Lung (tissue), 11 donors: ENCODE measurements at regions not wholly inside any gene's neighbourhood (a gene's known extent, or its start where the extent isn't known, plus 50 kb on each side); places are given as distances from the start of the nearest gene placed in this dataset.
"Not testable (repeated sequence)": the region's sequence is repeated elsewhere in the genome, so short reads cannot be mapped to it uniquely, and the experiment has no call there.

Source experiments
- ATAC-seq: fragments of 200-7000 bp; cut with Tn5 transposase; one replicate; pipeline ENCODE4 v1.9.1; 2020; ENCODE audit warnings: moderate number of reproducible peaks; ENCODE audit not compliant: insufficient read depth, low FRiP score
- DNase-seq, 3 donors: peaks; one replicate each; pipeline ENCODE4 v3.0.0-alpha.2; 2013 to 2017
- H3K27ac ChIP-seq, 2 donors: one replicate each; pipeline ENCODE4 v1.5.1; 2013; ENCODE audit warnings: mild to moderate bottlenecking in 2 of 2, moderate library complexity in 2 of 2, control low read depth in 1 of 2, inconsistent platforms in 1 of 2, low read depth in 1 of 2, low read length in 1 of 2
- H3K27me3 ChIP-seq, 3 donors: one replicate each; pipeline ENCODE4 v1.5.1; 2013; ENCODE audit warnings: low read length in 2 of 3; ENCODE audit not compliant: control insufficient read depth in 3 of 3, insufficient read depth in 3 of 3
- H3K36me3 ChIP-seq, 4 donors: one replicate each; pipeline ENCODE4 v1.5.1; 2013; ENCODE audit warnings: low read length in 4 of 4, mild to moderate bottlenecking in 1 of 4, moderate library complexity in 1 of 4; ENCODE audit not compliant: control insufficient read depth in 4 of 4, insufficient read depth in 4 of 4
- H3K4me1 ChIP-seq, 5 donors: one replicate each; pipeline ENCODE4 v1.5.1; 2013; ENCODE audit warnings: low read length in 5 of 5, mild to moderate bottlenecking in 2 of 5, moderate library complexity in 1 of 5; ENCODE audit not compliant: control insufficient read depth in 5 of 5, insufficient read depth in 5 of 5
- H3K4me3 ChIP-seq: one replicate; pipeline ENCODE4 v1.5.1; 2013; ENCODE audit warnings: mild to moderate bottlenecking, control low read depth, moderate library complexity
- H3K9ac ChIP-seq, 2 donors: one replicate each; pipeline ENCODE4 v1.5.1; 2013; ENCODE audit warnings: low read length in 2 of 2, control low read depth in 1 of 2; ENCODE audit not compliant: insufficient read depth in 1 of 2
- H3K9me3 ChIP-seq, 4 donors: one replicate each; pipeline ENCODE4 v1.5.1; 2013; ENCODE audit warnings: low read length in 3 of 4, mild to moderate bottlenecking in 1 of 4, moderate library complexity in 1 of 4; ENCODE audit not compliant: control insufficient read depth in 4 of 4, insufficient read depth in 3 of 4
- WGBS, 2 donors: extraction: QIAGEN DNeasy Blood & Tissue Kit; methylation state at CpG; one replicate each; pipeline ENCODE4 v1.1.7; 2013; 5-methylcytosine and 5-hydroxymethylcytosine counted together
- TF ChIP-seq, protein P1 (sequence below): IDR thresholded peaks from 2 replicates; pipeline ENCODE4 v1.5.1; 2012; ENCODE audit warnings: mild to moderate bottlenecking; ENCODE audit errors: control extremely low read depth, extremely low read depth
- donor health status: control.
- donor health status: control.
- donor health status: Bipolar disorder and iron deficiency.
- donor health status: healthy.
- donor health status: DM: yes; HTN: yes; CAD: no.

DNA sequence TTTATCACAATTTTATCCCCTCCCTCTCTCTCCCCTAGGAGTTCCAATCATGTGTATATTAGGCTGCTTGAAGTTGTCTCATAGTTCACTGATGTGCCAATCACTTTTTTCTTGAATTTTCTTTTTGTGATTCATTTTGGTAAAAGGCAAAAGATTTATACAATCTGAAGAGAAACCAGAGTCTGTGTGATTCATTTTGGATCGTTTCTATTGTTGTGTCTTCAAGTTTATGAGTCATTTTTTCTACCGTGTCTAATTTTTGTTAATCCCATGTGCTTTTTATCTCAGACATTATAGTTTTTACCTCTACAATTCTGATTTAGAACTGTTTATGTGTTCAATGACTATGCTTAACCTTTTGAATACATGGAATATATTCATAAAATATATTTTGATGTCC is 483.9 kb upstream of the AUTS2 start:
- no peak for DNase-seq
- H3K36me3 ChIP-seq: no peaks in the 10 kb centered on the region
- ATAC-seq: no peak
- no peak overlapping the region for H3K4me3 ChIP-seq
- no peaks in the 10 kb centered on the region for H3K27me3 ChIP-seq
- TF ChIP-seq, protein P1, sequence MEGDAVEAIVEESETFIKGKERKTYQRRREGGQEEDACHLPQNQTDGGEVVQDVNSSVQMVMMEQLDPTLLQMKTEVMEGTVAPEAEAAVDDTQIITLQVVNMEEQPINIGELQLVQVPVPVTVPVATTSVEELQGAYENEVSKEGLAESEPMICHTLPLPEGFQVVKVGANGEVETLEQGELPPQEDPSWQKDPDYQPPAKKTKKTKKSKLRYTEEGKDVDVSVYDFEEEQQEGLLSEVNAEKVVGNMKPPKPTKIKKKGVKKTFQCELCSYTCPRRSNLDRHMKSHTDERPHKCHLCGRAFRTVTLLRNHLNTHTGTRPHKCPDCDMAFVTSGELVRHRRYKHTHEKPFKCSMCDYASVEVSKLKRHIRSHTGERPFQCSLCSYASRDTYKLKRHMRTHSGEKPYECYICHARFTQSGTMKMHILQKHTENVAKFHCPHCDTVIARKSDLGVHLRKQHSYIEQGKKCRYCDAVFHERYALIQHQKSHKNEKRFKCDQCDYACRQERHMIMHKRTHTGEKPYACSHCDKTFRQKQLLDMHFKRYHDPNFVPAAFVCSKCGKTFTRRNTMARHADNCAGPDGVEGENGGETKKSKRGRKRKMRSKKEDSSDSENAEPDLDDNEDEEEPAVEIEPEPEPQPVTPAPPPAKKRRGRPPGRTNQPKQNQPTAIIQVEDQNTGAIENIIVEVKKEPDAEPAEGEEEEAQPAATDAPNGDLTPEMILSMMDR: no peak
- no peaks in the 10 kb centered on the region for H3K4me1 ChIP-seq
- no peak overlapping the region for H3K27ac ChIP-seq
- H3K9me3 ChIP-seq: peaks cover 0 to 3% (median 0%) of the 10 kb centered on the region in 4 donors
- no peak overlapping the region for H3K9ac ChIP-seq
- 81 to 90% methylated on average over 2 of the region's 2 CpGs for WGBS, 2 donors

DNA sequence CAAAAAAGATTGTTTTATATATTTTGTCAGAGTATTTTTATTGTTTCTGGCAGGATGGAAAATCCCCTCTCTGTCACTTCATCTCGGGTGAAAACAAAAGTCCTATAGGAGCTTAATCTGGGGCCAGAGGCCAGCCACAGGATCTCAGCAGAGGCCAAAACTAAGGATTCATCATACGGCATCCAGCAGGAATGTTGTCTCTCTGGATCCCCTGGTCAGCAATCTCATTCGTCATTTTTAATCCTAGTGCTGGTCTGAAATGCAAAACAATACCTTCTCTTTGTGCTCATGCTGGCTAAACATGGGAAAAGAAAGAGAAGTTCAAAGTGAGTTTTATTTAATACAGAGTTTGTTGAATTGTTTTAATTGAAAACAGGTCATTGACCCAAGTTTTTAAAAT is 482.5 kb upstream of the AUTS2 start:
- DNase-seq: no peak
- TF ChIP-seq, protein P1: no peak

DNA sequence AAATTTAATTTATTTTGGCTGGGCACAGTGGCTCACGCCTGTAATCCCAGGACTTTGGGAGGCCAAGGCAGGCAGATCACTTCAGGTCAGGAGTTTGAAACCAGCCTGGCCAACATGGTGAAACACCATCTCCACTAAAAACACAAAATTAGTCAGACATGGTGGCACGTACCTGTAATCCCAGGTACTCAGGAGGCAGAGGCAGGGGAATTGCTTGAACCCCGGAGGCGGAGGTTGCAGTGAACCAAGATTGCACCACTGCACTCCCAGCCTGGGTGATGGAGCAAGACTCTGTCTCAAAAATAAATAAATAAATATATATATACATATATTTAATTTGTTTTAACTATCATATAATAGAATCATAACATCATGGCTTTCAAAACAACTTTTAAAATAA is 482.1 kb upstream of the AUTS2 start:
- H3K36me3 ChIP-seq, H3K9me3 ChIP-seq, DNase-seq, H3K27me3 ChIP-seq, H3K9ac ChIP-seq, H3K4me3 ChIP-seq, H3K27ac ChIP-seq, H3K4me1 ChIP-seq, ATAC-seq: not testable (repeated sequence)
- 88 to 94% methylated on average over 4 of the region's 4 CpGs for WGBS, 2 donors

More for the DNA sequence above, 482.5 kb upstream of the AUTS2 start:
- H3K9me3 ChIP-seq: peaks cover 0 to 3% (median 0%) of the 10 kb centered on the region in 4 donors
- no peaks in the 10 kb centered on the region for H3K36me3 ChIP-seq
- H3K4me1 ChIP-seq: no peaks in the 10 kb centered on the region
- H3K27me3 ChIP-seq: no peaks in the 10 kb centered on the region
- H3K9ac ChIP-seq: no peak overlapping the region
- no peak overlapping the region for H3K4me3 ChIP-seq
- WGBS, 2 donors: 55 to 63% methylated on average over 3 of the region's 3 CpGs
- ATAC-seq: no peak
- no peak overlapping the region for H3K27ac ChIP-seq

DNA sequence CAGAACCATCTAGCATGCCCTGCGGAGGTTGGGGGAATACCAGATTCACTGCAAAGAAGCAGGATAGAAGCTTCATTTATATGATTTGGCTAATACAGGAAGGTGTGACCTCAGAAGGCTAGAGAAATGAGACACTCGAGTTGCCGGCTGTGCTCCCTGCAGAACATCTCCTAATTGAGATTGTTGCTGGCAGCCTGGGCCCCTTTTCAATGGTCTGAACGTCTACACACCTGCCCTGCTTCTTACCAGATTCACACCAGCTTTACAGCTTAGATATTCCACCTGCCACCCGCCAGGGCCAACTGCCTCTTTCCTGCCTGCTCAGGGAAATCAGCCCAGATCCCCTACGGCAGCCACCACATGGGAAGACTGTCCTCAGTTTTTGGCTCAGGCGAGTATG is 475.3 kb upstream of the AUTS2 start:
- Histone ChIP-seq H3K4me3 (no peak overlapping the region), H3K27me3 (no peaks in the 10 kb centered on the region), H3K27ac (no peak overlapping the region), H3K4me1 (no peaks in the 10 kb centered on the region), H3K9ac (no peak overlapping the region), H3K36me3 (no peaks in the 10 kb centered on the region), H3K9me3 (peaks cover 0 to 2% (median 0%) of the 10 kb centered on the region in 4 donors)
- no peak for ATAC-seq
- DNase-seq: no peak
- WGBS, 2 donors: 75 to 78% methylated on average over 7 of the region's 7 CpGs
- TF ChIP-seq, protein P1: no peak
